ENCODE measurements at regions not wholly inside any gene's neighbourhood (a gene's known extent, or its start where the extent isn't known, plus 50 kb on each side); places are given as distances from the start of the nearest gene placed in this dataset.

GRCh38 chr1:194512345-194512744 is 1325.9 kb upstream of the B3GALT2 start:
- Histone ChIP-seq H3K36me3 (no peaks in the 10 kb centered on the region), H3K4me1 (no peaks in the 10 kb centered on the region), H3K4me3 (no peak overlapping the region), H3K9me3 (peaks cover 0 to 13% (median 0%) of the 10 kb centered on the region in 4 donors), H3K27ac (no peak overlapping the region), H3K27me3 (no peaks in the 10 kb centered on the region)
- DNase-seq (ENCODE audit: low spot score in 2 of 2) = no peak
- TF ChIP-seq POLR2A (IDR thresholded peaks at IDR 0.05) (no peak), EP300 (IDR thresholded peaks at IDR 0.05) (no peak)
- TF ChIP-seq, protein P1, sequence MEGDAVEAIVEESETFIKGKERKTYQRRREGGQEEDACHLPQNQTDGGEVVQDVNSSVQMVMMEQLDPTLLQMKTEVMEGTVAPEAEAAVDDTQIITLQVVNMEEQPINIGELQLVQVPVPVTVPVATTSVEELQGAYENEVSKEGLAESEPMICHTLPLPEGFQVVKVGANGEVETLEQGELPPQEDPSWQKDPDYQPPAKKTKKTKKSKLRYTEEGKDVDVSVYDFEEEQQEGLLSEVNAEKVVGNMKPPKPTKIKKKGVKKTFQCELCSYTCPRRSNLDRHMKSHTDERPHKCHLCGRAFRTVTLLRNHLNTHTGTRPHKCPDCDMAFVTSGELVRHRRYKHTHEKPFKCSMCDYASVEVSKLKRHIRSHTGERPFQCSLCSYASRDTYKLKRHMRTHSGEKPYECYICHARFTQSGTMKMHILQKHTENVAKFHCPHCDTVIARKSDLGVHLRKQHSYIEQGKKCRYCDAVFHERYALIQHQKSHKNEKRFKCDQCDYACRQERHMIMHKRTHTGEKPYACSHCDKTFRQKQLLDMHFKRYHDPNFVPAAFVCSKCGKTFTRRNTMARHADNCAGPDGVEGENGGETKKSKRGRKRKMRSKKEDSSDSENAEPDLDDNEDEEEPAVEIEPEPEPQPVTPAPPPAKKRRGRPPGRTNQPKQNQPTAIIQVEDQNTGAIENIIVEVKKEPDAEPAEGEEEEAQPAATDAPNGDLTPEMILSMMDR (IDR thresholded peaks at IDR 0.05) = no peak
- WGBS, 2 donors = 63 to 67% methylated on average over 2 of the region's 2 CpGs

- DNase-seq (ENCODE audit: low spot score in 2 of 2) = no peak
- H3K9me3 ChIP-seq = no peaks in the 10 kb centered on the region
- no peaks in the 10 kb centered on the region for H3K4me1 ChIP-seq
- TF ChIP-seq EP300 (IDR thresholded peaks at IDR 0.05) = no peak
- no peak for TF ChIP-seq POLR2A (IDR thresholded peaks at IDR 0.05)
- TF ChIP-seq, protein P1 (IDR thresholded peaks at IDR 0.05) = no peak
- WGBS, 2 donors = 95% methylated on average over 2 of the region's 2 CpGs
- H3K27ac ChIP-seq = no peak overlapping the region
- H3K27me3 ChIP-seq = no peaks in the 10 kb centered on the region
- no peak overlapping the region for H3K4me3 ChIP-seq
- H3K36me3 ChIP-seq = no peaks in the 10 kb centered on the region
Observed at GRCh38 chr1:194503209-194503608, 1316.8 kb upstream of the B3GALT2 start.

DNA sequence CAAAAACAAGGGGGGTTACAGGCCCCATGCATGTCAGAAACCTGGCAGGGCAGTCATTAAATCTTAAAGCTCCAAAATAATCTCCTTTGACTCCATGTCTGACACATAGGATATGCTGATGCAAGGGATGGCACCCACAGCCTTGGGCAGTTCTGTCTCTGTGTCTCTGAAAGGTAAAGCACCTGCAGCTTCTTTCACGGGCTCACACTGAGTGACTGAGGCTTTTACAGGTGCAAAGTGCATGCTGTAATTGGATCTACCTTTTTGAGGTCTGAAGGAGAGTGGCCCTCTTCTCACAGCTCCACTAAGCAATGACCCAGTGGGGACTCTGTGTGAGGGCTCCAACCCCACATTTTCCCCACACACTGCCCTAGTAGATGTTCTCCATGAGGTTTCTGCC is 1309.0 kb upstream of the B3GALT2 start:
- H3K27ac ChIP-seq = no peak overlapping the region
- no peak overlapping the region for H3K4me3 ChIP-seq
- TF ChIP-seq POLR2A (IDR thresholded peaks at IDR 0.05) (no peak), EP300 (IDR thresholded peaks at IDR 0.05) (no peak)
- TF ChIP-seq, protein P1 (IDR thresholded peaks at IDR 0.05) = no peak
- H3K36me3 ChIP-seq = no peaks in the 10 kb centered on the region
- no peak for DNase-seq (ENCODE audit: low spot score in 2 of 2)
- WGBS, 2 donors = 88 to 91% methylated on average over 1 of the region's 1 CpG
- H3K27me3 ChIP-seq = no peaks in the 10 kb centered on the region
- H3K4me1 ChIP-seq = no peaks in the 10 kb centered on the region
- H3K9me3 ChIP-seq = peaks cover 0 to 6% (median 0%) of the 10 kb centered on the region in 4 donors

GRCh38 chr1:194487172-194487571 is 1300.8 kb upstream of the B3GALT2 start:
- H3K27ac ChIP-seq = no peak overlapping the region
- peaks cover 0 to 7% (median 0%) of the 10 kb centered on the region in 4 donors for H3K9me3 ChIP-seq
- no peaks in the 10 kb centered on the region for H3K36me3 ChIP-seq
- no peak for DNase-seq (ENCODE audit: low spot score in 2 of 2)
- TF ChIP-seq EP300 (IDR thresholded peaks at IDR 0.05) (no peak), POLR2A (IDR thresholded peaks at IDR 0.05) (no peak)
- TF ChIP-seq, protein P1 (IDR thresholded peaks at IDR 0.05) = no peak
- H3K27me3 ChIP-seq = no peaks in the 10 kb centered on the region
- 95 to 96% methylated on average over 4 of the region's 4 CpGs for WGBS, 2 donors
- no peak overlapping the region for H3K4me3 ChIP-seq
- no peaks in the 10 kb centered on the region for H3K4me1 ChIP-seq

GRCh38 chr1:194485432-194485831 is 1299.0 kb upstream of the B3GALT2 start:
- peaks cover 0 to 7% (median 0%) of the 10 kb centered on the region in 4 donors for H3K9me3 ChIP-seq
- no peak overlapping the region for H3K4me3 ChIP-seq
- no peak overlapping the region for H3K27ac ChIP-seq

More at GRCh38 chr1:194485432-194485831, 1299.0 kb upstream of the B3GALT2 start:
- TF ChIP-seq, protein P1 (IDR thresholded peaks at IDR 0.05) = no peak
- TF ChIP-seq EP300 (IDR thresholded peaks at IDR 0.05) (no peak), POLR2A (IDR thresholded peaks at IDR 0.05) (no peak)
- Histone ChIP-seq H3K4me1 (no peaks in the 10 kb centered on the region), H3K36me3 (no peaks in the 10 kb centered on the region), H3K27me3 (no peaks in the 10 kb centered on the region)
- no peak for DNase-seq (ENCODE audit: low spot score in 2 of 2)
